Activated T-cell treated with anti-CD3 and anti-CD28 coated beads, Interleukin-2, amount 50 U/mL, for 48 hours (primary cell): ENCODE measurements at regions not wholly inside any gene's neighbourhood (a gene's known extent, or its start where the extent isn't known, plus 50 kb on each side); places are given as distances from the start of the nearest gene placed in this dataset.

Experiments
- DNase-seq, 2 experiments: peaks; one replicate each; pipeline ENCODE4 v3.0.0-alpha.2; 2020

GRCh38 chr10:113261161-113261560 lies 291.7 kb upstream of the HABP2 start:
- DNase-seq, result no peak

GRCh38 chr10:113261611-113262091 lies 291.2 kb upstream of the HABP2 start:
- no peak for DNase-seq

- no peak for DNase-seq
These were observed 289.8 kb upstream of the HABP2 start for GRCh38 chr10:113263056-113263455.

GRCh38 chr10:113264333-113265131 lies 288.3 kb upstream of the HABP2 start:
- no peak for DNase-seq

- no peak for DNase-seq
These were observed 286.7 kb upstream of the HABP2 start for GRCh38 chr10:113266147-113266546.

GRCh38 chr10:113267619-113268562 lies 285.0 kb upstream of the HABP2 start:
- no peak for DNase-seq

GRCh38 chr10:113269333-113269732 lies 283.5 kb upstream of the HABP2 start:
- DNase-seq, result no peak

GRCh38 chr10:113272511-113272910 lies 280.3 kb upstream of the HABP2 start:
- DNase-seq, result no peak

- no peak for DNase-seq
These were observed 279.4 kb upstream of the HABP2 start for GRCh38 chr10:113273181-113274163.

- DNase-seq, result no peak
These were observed 278.6 kb upstream of the HABP2 start for GRCh38 chr10:113274176-113274829.

GRCh38 chr10:113278221-113278620 lies 274.6 kb upstream of the HABP2 start:
- no peak for DNase-seq

- DNase-seq, result no peak
These were observed 274.2 kb upstream of the HABP2 start for GRCh38 chr10:113278664-113279063.

GRCh38 chr10:113279262-113279661 lies 273.6 kb upstream of the HABP2 start:
- no peak for DNase-seq

- DNase-seq, result no peak
These were observed 270.3 kb upstream of the HABP2 start for GRCh38 chr10:113282564-113282963.

GRCh38 chr10:113283189-113283588 lies 269.7 kb upstream of the HABP2 start:
- no peak for DNase-seq

GRCh38 chr10:113284635-113285034 lies 268.2 kb upstream of the HABP2 start:
- DNase-seq, result no peak

- no peak for DNase-seq
These were observed 267.5 kb upstream of the HABP2 start for GRCh38 chr10:113285305-113285704.

- DNase-seq, result no peak
These were observed 265.3 kb upstream of the HABP2 start for GRCh38 chr10:113287592-113287991.

GRCh38 chr10:113290137-113290536 lies 262.7 kb upstream of the HABP2 start:
- no peak for DNase-seq

GRCh38 chr10:113291413-113291812 lies 261.4 kb upstream of the HABP2 start:
- no peak for DNase-seq

- DNase-seq, result no peak
These were observed 260.8 kb upstream of the HABP2 start for GRCh38 chr10:113292086-113292485.

- no peak for DNase-seq
These were observed 260.1 kb upstream of the HABP2 start for GRCh38 chr10:113292743-113293142.
